ENCODE measurements at regions not wholly inside any gene's neighbourhood (a gene's known extent, or its start where the extent isn't known, plus 50 kb on each side); places are given as distances from the start of the nearest gene placed in this dataset.

- DNase-seq: no peak
Observed at GRCh38 chr5:174414315-174414710, 310.1 kb upstream of the MSX2 start.

GRCh38 chr5:174418809-174419539 lies 305.4 kb upstream of the MSX2 start:
- DNase-seq: no peak

GRCh38 chr5:174419540-174420132 lies 304.7 kb upstream of the MSX2 start:
- no peak for DNase-seq

- no peak for DNase-seq
Observed at GRCh38 chr5:174420651-174421407, 303.6 kb upstream of the MSX2 start.

GRCh38 chr5:174421408-174421805 lies 303.0 kb upstream of the MSX2 start:
- DNase-seq: no peak

GRCh38 chr5:174423558-174423957 lies 300.8 kb upstream of the MSX2 start:
- DNase-seq: no peak

- no peak for DNase-seq
Observed at GRCh38 chr5:174424219-174425053, 299.9 kb upstream of the MSX2 start.

- no peak for DNase-seq
Observed at GRCh38 chr5:174425271-174425963, 299.0 kb upstream of the MSX2 start.

- peak; percentile 2 for DNase-seq
Observed at GRCh38 chr5:174425964-174426290, 298.5 kb upstream of the MSX2 start.

- no peak for DNase-seq
Observed at GRCh38 chr5:174426388-174426787, 298.0 kb upstream of the MSX2 start.

GRCh38 chr5:174426851-174427250 lies 297.5 kb upstream of the MSX2 start:
- no peak for DNase-seq

GRCh38 chr5:174427304-174427703 lies 297.1 kb upstream of the MSX2 start:
- no peak for DNase-seq

GRCh38 chr5:174428895-174429294 lies 295.5 kb upstream of the MSX2 start:
- DNase-seq: no peak

GRCh38 chr5:174430940-174431339 lies 293.4 kb upstream of the MSX2 start:
- no peak for DNase-seq

- no peak for DNase-seq
Observed at GRCh38 chr5:174431504-174431903, 292.9 kb upstream of the MSX2 start.

GRCh38 chr5:174433098-174433497 lies 291.3 kb upstream of the MSX2 start:
- no peak for DNase-seq

- no peak for DNase-seq
Observed at GRCh38 chr5:174436750-174437149, 287.6 kb upstream of the MSX2 start.

GRCh38 chr5:174444479-174445188 lies 279.7 kb upstream of the MSX2 start:
- no peak for DNase-seq

GRCh38 chr5:174446446-174446845 lies 277.9 kb upstream of the MSX2 start:
- DNase-seq: no peak

GRCh38 chr5:174446988-174447387 lies 277.4 kb upstream of the MSX2 start:
- DNase-seq: no peak

GRCh38 chr5:174448041-174448440 lies 276.3 kb upstream of the MSX2 start:
- DNase-seq: no peak

- DNase-seq: no peak
Observed at GRCh38 chr5:174448662-174449061, 275.7 kb upstream of the MSX2 start.
